ENCODE measurements at regions not wholly inside any gene's neighbourhood (a gene's known extent, or its start where the extent isn't known, plus 50 kb on each side); places are given as distances from the start of the nearest gene placed in this dataset.

DNA sequence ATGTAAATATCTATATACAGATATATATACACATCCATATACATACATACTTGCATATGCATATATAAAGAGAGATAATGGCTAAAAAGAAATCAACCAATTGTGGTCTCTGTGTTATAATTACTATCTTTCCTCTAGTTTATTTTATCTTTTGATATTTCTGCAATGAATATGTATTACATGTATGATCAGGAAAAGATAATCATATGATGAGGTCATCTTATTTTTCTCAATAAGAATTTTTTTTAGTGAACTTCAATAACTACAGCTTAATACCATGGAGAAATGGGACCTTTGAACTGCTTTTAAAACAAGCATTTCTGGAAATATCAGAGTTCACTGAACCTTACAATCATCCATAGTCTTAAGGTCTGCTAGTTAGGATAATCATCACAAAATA is 158.0 kb downstream of the HNRNPD start:
- TF ChIP-seq REST (IDR thresholded peaks at IDR 0.05; ENCODE audit: insufficient read depth in 1 of 2, low read depth in 2 of 2, low read length in 2 of 2), result no peak
- TF ChIP-seq POLR2AphosphoS5 (IDR thresholded peaks at IDR 0.05; ENCODE audit: low read depth, low read length), result no peak
- no peak for TF ChIP-seq TAF1 (IDR thresholded peaks at IDR 0.05; ENCODE audit: borderline replicate concordance, insufficient read depth, low read length)
- TF ChIP-seq SIN3A (IDR thresholded peaks at IDR 0.05; ENCODE audit: borderline replicate concordance, insufficient read depth, low read length), result no peak
- no peak for TF ChIP-seq FOXP2 (optimal IDR thresholded peaks at IDR 0.05; ENCODE audit: borderline replicate concordance, extremely low read depth, extremely low read length, insufficient read depth)

- TF ChIP-seq TAF1 (IDR thresholded peaks at IDR 0.05; ENCODE audit: borderline replicate concordance, insufficient read depth, low read length) (no peak), FOXP2 (optimal IDR thresholded peaks at IDR 0.05; ENCODE audit: borderline replicate concordance, extremely low read depth, extremely low read length, insufficient read depth) (no peak), REST (IDR thresholded peaks at IDR 0.05; ENCODE audit: insufficient read depth in 1 of 2, low read depth in 2 of 2, low read length in 2 of 2) (no peak), POLR2AphosphoS5 (IDR thresholded peaks at IDR 0.05; ENCODE audit: low read depth, low read length) (no peak), SIN3A (IDR thresholded peaks at IDR 0.05; ENCODE audit: borderline replicate concordance, insufficient read depth, low read length) (no peak)
These were observed 158.8 kb downstream of the HNRNPD start for GRCh38 chr4:82215039-82215438.

DNA sequence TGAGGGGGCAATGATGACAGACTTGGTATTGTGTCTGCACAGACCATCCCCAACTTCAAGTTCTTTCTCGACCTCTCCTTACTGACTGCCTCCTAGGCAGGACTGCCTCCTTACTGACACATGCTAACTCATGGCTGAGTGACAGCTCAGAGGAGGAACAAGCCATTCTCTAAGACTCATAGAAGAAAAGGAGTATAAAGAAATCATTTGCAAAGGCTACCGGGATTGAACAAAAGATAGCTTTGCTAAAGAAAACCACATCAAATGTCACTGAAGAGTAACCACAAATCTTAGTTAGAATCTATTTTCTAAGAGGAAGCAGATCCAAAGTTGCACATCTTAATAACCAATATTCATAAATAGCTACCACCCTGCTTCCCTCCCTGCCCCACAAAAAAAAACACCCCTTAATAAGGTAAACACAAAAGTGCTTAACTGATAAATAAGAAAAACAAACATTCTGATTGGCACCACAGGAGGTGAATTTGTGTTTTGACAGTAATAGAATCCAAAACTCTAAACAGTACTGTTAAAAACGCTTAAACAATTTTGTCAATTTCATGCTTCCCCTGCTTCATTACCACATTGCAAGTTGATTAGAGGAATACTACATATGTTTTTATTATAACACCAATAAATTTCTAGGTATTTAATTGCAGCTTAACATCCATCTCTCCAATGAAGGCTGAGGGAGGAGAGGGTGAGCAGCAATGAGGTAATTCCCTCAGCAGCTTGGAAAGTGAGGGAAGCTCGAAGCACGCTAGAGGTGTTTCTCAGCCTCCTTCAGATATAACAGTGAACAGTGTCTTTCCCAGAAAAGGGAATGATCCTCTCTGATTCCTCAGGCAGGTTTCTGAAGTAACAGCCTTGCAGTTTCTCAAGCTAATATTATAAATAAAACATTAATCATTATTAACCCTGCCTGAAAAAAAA is 160.0 kb downstream of the HNRNPD start:
- TF ChIP-seq FOXP2 (optimal IDR thresholded peaks at IDR 0.05; ENCODE audit: borderline replicate concordance, extremely low read depth, extremely low read length, insufficient read depth) (no peak), SIN3A (IDR thresholded peaks at IDR 0.05; ENCODE audit: borderline replicate concordance, insufficient read depth, low read length) (no peak), POLR2AphosphoS5 (IDR thresholded peaks at IDR 0.05; ENCODE audit: low read depth, low read length) (no peak), REST (IDR thresholded peaks at IDR 0.05; ENCODE audit: insufficient read depth in 1 of 2, low read depth in 2 of 2, low read length in 2 of 2) (no peak), TAF1 (IDR thresholded peaks at IDR 0.05; ENCODE audit: borderline replicate concordance, insufficient read depth, low read length) (no peak)

DNA sequence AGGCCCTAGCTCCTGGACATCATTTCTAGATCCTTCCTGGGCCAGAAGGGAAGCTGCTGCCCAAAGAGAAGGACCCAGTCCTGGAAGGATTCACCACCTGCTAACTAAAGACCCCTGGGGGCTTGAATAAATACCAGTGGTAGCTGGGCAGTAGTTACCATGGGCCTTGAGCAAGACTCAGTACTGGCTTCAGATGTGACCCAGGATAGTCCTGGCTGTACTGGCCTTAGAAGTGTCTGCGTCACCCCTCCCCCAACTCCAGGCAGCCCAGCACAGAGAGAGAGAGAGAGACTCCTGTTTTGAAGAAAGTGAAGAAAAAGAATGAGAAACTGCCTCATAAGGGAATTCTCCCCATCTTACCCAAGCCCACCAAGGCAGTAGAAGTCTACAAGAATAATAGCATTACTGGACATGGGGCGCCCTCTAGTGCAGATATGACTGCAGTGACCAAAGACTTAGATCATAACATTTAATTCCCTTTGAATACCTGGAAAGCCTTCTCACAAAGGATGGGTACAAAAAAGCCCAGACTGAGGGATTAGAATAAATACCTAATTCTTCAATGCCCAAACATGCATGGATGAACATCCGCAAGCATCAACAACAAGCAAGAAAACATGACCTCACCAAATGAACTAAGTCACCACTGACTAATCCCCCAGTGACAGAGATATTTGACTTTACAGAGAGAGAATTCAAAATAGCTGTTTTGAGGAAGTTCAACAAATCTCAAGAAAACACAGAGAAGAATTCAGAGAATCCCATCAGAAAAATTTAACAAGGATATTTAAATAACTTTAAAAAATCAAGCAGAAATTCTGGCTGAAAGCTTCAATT is 171.8 kb downstream of the HNRNPD start:
- TF ChIP-seq TAF1 (IDR thresholded peaks at IDR 0.05; ENCODE audit: borderline replicate concordance, insufficient read depth, low read length) (no peak), FOXP2 (optimal IDR thresholded peaks at IDR 0.05; ENCODE audit: borderline replicate concordance, extremely low read depth, extremely low read length, insufficient read depth) (no peak), SIN3A (IDR thresholded peaks at IDR 0.05; ENCODE audit: borderline replicate concordance, insufficient read depth, low read length) (no peak), REST (IDR thresholded peaks at IDR 0.05; ENCODE audit: insufficient read depth in 1 of 2, low read depth in 2 of 2, low read length in 2 of 2) (no peak), POLR2AphosphoS5 (IDR thresholded peaks at IDR 0.05; ENCODE audit: low read depth, low read length) (no peak)
